ENCODE measurements at regions not wholly inside any gene's neighbourhood (a gene's known extent, or its start where the extent isn't known, plus 50 kb on each side); places are given as distances from the start of the nearest gene placed in this dataset.

DNA sequence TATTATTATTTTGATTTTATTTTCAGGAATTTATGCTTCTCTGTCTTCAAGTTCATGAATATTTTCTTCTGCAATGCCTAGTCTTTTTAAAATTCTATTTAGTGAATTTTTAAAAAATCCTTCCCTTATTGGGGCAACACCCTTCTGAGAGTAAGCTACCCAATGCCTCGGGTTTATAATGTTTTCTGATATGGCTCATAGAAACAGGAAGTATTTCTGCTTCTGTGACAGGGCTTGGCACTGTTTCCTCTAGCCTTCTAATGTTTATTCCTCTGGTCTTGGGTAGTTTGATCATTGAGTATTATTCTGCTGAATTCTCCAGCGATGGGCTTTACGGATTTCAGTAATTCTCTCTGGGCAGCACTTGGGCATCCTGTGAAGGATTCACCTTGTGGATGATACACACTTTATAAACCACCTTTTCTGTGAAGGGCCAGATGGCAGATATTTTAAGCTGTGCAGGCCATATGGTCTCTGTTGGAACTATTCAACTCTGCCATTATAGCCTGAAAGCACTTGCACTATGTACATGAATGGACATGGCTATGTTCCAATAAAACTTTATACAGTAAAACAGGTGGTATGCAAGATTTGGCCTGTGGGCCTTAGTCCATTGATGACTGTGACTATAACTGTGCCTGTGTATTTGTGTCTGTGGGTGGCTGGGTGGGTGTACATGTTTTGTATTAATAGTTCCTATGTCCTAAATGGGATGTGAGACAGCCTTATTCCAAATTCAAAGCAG lies 95.9 kb upstream of the FAT1 start:
- Histone ChIP-seq H3K36me3 (ENCODE audit: insufficient read depth, low read length) (no peaks in the 10 kb centered on the region), H3K4me1 (ENCODE audit: insufficient read depth, low read length) (peaks cover 7% of the 10 kb centered on the region), H3K4me3 (ENCODE audit: low read depth in 1 of 2, low read length in 2 of 2) (no peak overlapping the region), H3K9ac (ENCODE audit: low read length) (no peak overlapping the region), H3K9me3 (ENCODE audit: low read length) (no peaks in the 10 kb centered on the region), H3K27ac (ENCODE audit: low read depth, low read length) (no peak overlapping the region), H3K27me3 (ENCODE audit: control insufficient read depth in 1 of 2, insufficient read depth in 2 of 2, low read length in 2 of 2) (no peaks in the 10 kb centered on the region)

DNA sequence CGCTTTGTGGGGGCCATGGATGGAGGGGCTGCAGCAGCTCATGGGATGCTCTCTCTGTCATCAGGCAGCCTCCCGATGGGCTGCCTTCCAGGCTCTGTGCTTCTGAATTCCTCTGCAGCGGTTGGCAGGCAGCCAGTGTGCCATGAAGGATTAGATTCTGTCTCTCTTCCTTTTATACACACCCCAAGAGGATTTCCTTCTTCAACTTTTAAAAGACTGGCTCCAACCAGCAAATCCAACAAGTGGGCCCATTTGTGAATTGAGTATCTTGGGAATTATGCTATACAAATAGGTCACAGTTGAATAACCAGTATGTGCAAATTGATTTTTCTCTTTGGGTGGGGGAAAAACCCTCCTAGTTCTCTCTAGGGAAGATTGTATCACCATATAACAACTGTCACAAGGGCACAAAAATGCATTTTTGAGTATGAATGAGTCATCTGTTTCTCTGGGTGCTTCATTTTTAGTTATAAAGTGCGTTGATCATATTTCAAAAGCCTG lies 96.8 kb upstream of the FAT1 start:
- H3K9ac ChIP-seq (ENCODE audit: low read length), result no peak overlapping the region
- no peaks in the 10 kb centered on the region for H3K36me3 ChIP-seq (ENCODE audit: insufficient read depth, low read length)
- peaks cover 7% of the 10 kb centered on the region for H3K4me1 ChIP-seq (ENCODE audit: insufficient read depth, low read length)
- no peak overlapping the region for H3K27ac ChIP-seq (ENCODE audit: low read depth, low read length)
- H3K9me3 ChIP-seq (ENCODE audit: low read length), result no peaks in the 10 kb centered on the region
- no peaks in the 10 kb centered on the region for H3K27me3 ChIP-seq (ENCODE audit: control insufficient read depth in 1 of 2, insufficient read depth in 2 of 2, low read length in 2 of 2)
- H3K4me3 ChIP-seq (ENCODE audit: low read depth in 1 of 2, low read length in 2 of 2), result no peak overlapping the region

DNA sequence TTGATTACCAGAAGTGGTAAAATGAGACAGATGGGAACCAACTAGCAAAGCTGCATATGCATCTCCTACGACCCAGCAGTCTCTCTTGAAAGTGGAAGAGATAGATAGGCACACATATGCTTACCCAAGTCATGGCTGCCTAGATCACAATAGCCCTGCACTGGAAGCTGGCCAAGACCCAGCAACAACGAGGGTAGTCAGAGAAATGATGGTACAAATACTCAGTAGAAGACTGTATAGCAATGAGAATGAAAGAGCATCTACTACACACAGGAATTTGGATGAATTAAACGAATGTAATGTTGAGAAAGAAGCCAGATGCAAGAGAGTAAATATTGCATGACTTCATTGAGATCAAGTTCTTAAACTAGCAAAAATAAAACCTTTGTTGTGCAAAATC lies 100.3 kb upstream of the FAT1 start:
- H3K9ac ChIP-seq (ENCODE audit: low read length), result no peak overlapping the region
- H3K36me3 ChIP-seq (ENCODE audit: insufficient read depth, low read length), result no peaks in the 10 kb centered on the region
- no peak overlapping the region for H3K4me3 ChIP-seq (ENCODE audit: low read depth in 1 of 2, low read length in 2 of 2)
- no peaks in the 10 kb centered on the region for H3K9me3 ChIP-seq (ENCODE audit: low read length)
- peaks cover 7% of the 10 kb centered on the region for H3K4me1 ChIP-seq (ENCODE audit: insufficient read depth, low read length)
- no peaks in the 10 kb centered on the region for H3K27me3 ChIP-seq (ENCODE audit: control insufficient read depth in 1 of 2, insufficient read depth in 2 of 2, low read length in 2 of 2)
- H3K27ac ChIP-seq (ENCODE audit: low read depth, low read length), result no peak overlapping the region

DNA sequence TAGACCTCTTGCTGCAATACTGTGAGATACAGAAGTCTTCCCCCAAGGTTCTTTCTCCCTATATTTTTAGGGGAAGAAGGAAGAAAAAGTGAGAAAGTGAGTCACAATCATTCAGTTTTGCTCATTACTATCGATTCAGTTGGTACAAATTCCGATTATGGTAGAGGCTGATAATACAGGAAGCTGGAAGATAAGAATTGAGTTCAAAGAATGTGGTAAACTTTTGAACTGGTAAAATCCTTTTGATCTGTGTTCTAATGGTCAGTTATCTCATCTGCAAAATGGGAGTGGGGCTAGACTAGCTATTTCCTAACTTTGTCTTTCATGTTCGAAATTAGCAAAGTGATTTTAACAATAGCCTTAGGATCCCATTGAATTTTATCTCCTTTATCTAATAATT lies 101.4 kb upstream of the FAT1 start:
- peaks cover 7% of the 10 kb centered on the region for H3K4me1 ChIP-seq (ENCODE audit: insufficient read depth, low read length)
- H3K27me3 ChIP-seq (ENCODE audit: control insufficient read depth in 1 of 2, insufficient read depth in 2 of 2, low read length in 2 of 2), result no peaks in the 10 kb centered on the region
- H3K9ac ChIP-seq (ENCODE audit: low read length), result no peak overlapping the region
- H3K36me3 ChIP-seq (ENCODE audit: insufficient read depth, low read length), result no peaks in the 10 kb centered on the region
- H3K4me3 ChIP-seq (ENCODE audit: low read depth in 1 of 2, low read length in 2 of 2), result no peak overlapping the region
- H3K9me3 ChIP-seq (ENCODE audit: low read length), result no peaks in the 10 kb centered on the region
- no peak overlapping the region for H3K27ac ChIP-seq (ENCODE audit: low read depth, low read length)

DNA sequence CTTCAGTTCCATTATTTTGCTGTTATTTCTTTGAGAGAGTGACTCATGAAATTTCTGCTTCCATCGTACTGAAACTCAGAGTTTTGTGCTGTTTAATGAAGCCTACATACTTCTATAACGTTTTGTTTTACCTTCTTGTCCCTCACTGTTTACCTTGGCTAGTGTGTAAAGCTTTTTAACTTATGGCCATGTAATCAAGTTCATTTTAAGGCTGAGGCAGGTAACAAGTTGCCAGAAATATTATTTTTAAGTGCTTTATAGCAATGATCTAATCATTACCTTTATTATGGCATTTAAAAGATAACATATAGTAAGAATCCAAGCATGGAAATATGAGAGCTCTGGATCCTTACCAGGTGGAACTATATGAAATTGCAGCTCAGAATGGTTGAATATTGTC lies 102.3 kb upstream of the FAT1 start:
- Histone ChIP-seq H3K9me3 (ENCODE audit: low read length) (no peaks in the 10 kb centered on the region), H3K4me3 (ENCODE audit: low read depth in 1 of 2, low read length in 2 of 2) (no peak overlapping the region), H3K4me1 (ENCODE audit: insufficient read depth, low read length) (no peaks in the 10 kb centered on the region), H3K27ac (ENCODE audit: low read depth, low read length) (no peak overlapping the region), H3K27me3 (ENCODE audit: control insufficient read depth in 1 of 2, insufficient read depth in 2 of 2, low read length in 2 of 2) (no peaks in the 10 kb centered on the region), H3K36me3 (ENCODE audit: insufficient read depth, low read length) (no peaks in the 10 kb centered on the region), H3K9ac (ENCODE audit: low read length) (no peak overlapping the region)

- Histone ChIP-seq H3K27ac (ENCODE audit: low read depth, low read length) (no peak overlapping the region), H3K27me3 (ENCODE audit: control insufficient read depth in 1 of 2, insufficient read depth in 2 of 2, low read length in 2 of 2) (no peaks in the 10 kb centered on the region), H3K9me3 (ENCODE audit: low read length) (no peaks in the 10 kb centered on the region), H3K4me3 (ENCODE audit: low read depth in 1 of 2, low read length in 2 of 2) (no peak overlapping the region), H3K4me1 (ENCODE audit: insufficient read depth, low read length) (no peaks in the 10 kb centered on the region), H3K36me3 (ENCODE audit: insufficient read depth, low read length) (no peaks in the 10 kb centered on the region), H3K9ac (ENCODE audit: low read length) (no peak overlapping the region)
Measured at GRCh38 chr4:186826846-186827533, 103.3 kb upstream of the FAT1 start.

- no peak overlapping the region for H3K27ac ChIP-seq (ENCODE audit: low read depth, low read length)
- H3K4me1 ChIP-seq (ENCODE audit: insufficient read depth, low read length), result no peaks in the 10 kb centered on the region
- no peaks in the 10 kb centered on the region for H3K9me3 ChIP-seq (ENCODE audit: low read length)
- no peaks in the 10 kb centered on the region for H3K36me3 ChIP-seq (ENCODE audit: insufficient read depth, low read length)
- no peak overlapping the region for H3K4me3 ChIP-seq (ENCODE audit: low read depth in 1 of 2, low read length in 2 of 2)
- no peak overlapping the region for H3K9ac ChIP-seq (ENCODE audit: low read length)
- H3K27me3 ChIP-seq (ENCODE audit: control insufficient read depth in 1 of 2, insufficient read depth in 2 of 2, low read length in 2 of 2), result no peaks in the 10 kb centered on the region
Measured at GRCh38 chr4:186827534-186827897, 103.9 kb upstream of the FAT1 start.

DNA sequence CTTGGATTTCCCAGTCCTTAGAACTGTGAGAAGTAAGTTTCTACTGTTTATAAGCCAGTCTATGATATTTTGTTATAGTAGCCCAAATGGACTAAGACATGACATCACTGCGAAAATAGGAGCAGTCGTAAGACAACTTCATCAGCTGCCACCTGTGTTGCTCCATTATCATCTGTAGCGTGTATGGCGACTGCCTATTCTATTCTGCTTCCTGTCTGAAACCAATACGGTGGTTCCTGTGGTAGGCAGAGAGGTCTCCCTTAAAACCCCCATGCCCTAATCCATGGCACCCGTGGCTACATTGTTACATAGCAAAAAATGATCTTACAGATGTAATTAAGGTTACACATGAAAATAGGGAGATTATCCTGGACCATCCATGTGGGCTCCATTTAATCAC lies 105.4 kb upstream of the FAT1 start:
- H3K4me3 ChIP-seq (ENCODE audit: low read depth in 1 of 2, low read length in 2 of 2), result no peak overlapping the region
- H3K27ac ChIP-seq (ENCODE audit: low read depth, low read length), result no peak overlapping the region
- no peak overlapping the region for H3K9ac ChIP-seq (ENCODE audit: low read length)
- H3K4me1 ChIP-seq (ENCODE audit: insufficient read depth, low read length), result no peaks in the 10 kb centered on the region
- H3K9me3 ChIP-seq (ENCODE audit: low read length), result no peaks in the 10 kb centered on the region
- H3K27me3 ChIP-seq (ENCODE audit: control insufficient read depth in 1 of 2, insufficient read depth in 2 of 2, low read length in 2 of 2), result no peaks in the 10 kb centered on the region
- H3K36me3 ChIP-seq (ENCODE audit: insufficient read depth, low read length), result no peaks in the 10 kb centered on the region

DNA sequence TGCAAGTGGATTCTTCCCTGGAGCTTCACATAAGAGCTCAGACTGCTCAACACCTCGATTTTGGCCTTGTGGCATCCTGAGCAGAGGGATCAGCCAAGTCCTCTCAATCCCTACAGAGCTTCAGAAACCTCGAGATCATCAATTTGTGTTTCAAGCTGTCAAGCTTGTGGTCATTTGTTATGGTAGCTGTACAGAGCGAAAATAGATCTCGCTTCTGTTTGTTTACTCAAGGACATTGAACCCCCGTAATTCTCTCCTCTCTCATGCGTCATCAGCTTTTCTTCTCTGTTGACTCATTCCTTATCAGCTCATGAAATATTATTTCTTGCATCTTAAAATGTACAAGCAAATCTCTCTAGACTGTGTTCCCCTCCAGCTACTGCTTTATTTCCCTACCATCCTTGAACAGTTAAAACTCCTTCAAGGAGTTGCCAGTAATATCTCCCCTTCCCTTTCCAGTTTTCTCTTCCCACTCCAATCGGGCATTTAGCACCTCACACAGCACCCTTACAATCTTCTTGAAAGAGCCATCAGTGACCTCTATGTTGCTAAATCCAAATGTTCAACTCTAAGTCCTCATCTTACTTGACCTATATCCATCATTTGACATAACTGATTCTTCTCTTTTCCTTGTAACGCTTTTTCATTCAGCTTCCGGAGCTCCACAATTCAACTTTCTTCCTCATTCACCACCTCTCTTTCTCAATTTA lies 106.2 kb upstream of the FAT1 start:
- Histone ChIP-seq H3K27ac (ENCODE audit: low read depth, low read length) (no peak overlapping the region), H3K36me3 (ENCODE audit: insufficient read depth, low read length) (no peaks in the 10 kb centered on the region), H3K27me3 (ENCODE audit: control insufficient read depth in 1 of 2, insufficient read depth in 2 of 2, low read length in 2 of 2) (no peaks in the 10 kb centered on the region), H3K9ac (ENCODE audit: low read length) (no peak overlapping the region), H3K9me3 (ENCODE audit: low read length) (no peaks in the 10 kb centered on the region), H3K4me3 (ENCODE audit: low read depth in 1 of 2, low read length in 2 of 2) (no peak overlapping the region), H3K4me1 (ENCODE audit: insufficient read depth, low read length) (no peaks in the 10 kb centered on the region)

- H3K36me3 ChIP-seq (ENCODE audit: insufficient read depth, low read length), result no peaks in the 10 kb centered on the region
- no peaks in the 10 kb centered on the region for H3K27me3 ChIP-seq (ENCODE audit: control insufficient read depth in 1 of 2, insufficient read depth in 2 of 2, low read length in 2 of 2)
- no peak overlapping the region for H3K9ac ChIP-seq (ENCODE audit: low read length)
- no peaks in the 10 kb centered on the region for H3K9me3 ChIP-seq (ENCODE audit: low read length)
- H3K4me1 ChIP-seq (ENCODE audit: insufficient read depth, low read length), result no peaks in the 10 kb centered on the region
- no peak overlapping the region for H3K27ac ChIP-seq (ENCODE audit: low read depth, low read length)
- no peak overlapping the region for H3K4me3 ChIP-seq (ENCODE audit: low read depth in 1 of 2, low read length in 2 of 2)
Measured at GRCh38 chr4:186831574-186831973, 107.9 kb upstream of the FAT1 start.

DNA sequence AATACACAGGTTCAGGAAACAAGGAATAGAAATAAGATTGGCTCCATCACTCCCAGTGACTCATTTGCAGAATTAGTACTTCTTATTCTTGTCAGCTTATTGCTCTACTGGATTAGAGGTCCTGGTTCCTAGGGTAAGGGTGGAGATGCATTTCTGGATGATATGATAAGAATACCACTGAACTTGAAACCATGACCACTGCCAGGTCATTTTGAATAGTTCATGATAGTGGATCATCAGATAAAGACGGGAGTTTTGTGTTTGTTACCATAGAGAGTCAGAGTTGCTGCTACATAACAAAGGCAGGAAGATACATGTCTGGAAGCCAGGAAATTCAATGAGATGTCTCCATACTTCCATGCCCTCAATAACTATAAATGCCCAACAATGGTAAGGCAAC lies 109.2 kb upstream of the FAT1 start:
- no peak overlapping the region for H3K9ac ChIP-seq (ENCODE audit: low read length)
- no peaks in the 10 kb centered on the region for H3K9me3 ChIP-seq (ENCODE audit: low read length)
- H3K36me3 ChIP-seq (ENCODE audit: insufficient read depth, low read length), result no peaks in the 10 kb centered on the region
- H3K27ac ChIP-seq (ENCODE audit: low read depth, low read length), result no peak overlapping the region
- H3K27me3 ChIP-seq (ENCODE audit: control insufficient read depth in 1 of 2, insufficient read depth in 2 of 2, low read length in 2 of 2), result no peaks in the 10 kb centered on the region
- no peak overlapping the region for H3K4me3 ChIP-seq (ENCODE audit: low read depth in 1 of 2, low read length in 2 of 2)
- H3K4me1 ChIP-seq (ENCODE audit: insufficient read depth, low read length), result no peaks in the 10 kb centered on the region
